Ovary (tissue), 7 donors: ENCODE measurements at regions not wholly inside any gene's neighbourhood (a gene's known extent, or its start where the extent isn't known, plus 50 kb on each side); places are given as distances from the start of the nearest gene placed in this dataset.

ENCODE experiments used
- DNase-seq, 5 donors: peaks; one replicate each; pipeline ENCODE4 v3.0.0-alpha.2; 2019 to 2020
- H3K27ac ChIP-seq, 2 donors: fragments of 200-600 bp; one replicate each; pipeline versions ENCODE4 v1.5.1 to v1.8.0; 2019 to 2022
- H3K27me3 ChIP-seq: fragments of 200-600 bp; one replicate; pipeline ENCODE4 v1.8.0; 2022
- H3K36me3 ChIP-seq: fragments of 200-600 bp; sonication (generic); one replicate; pipeline ENCODE4 v1.5.1; 2019
- H3K4me1 ChIP-seq: one replicate; pipeline ENCODE4 v1.8.1; 2013; ENCODE audit warnings: mild to moderate bottlenecking, moderate library complexity; ENCODE audit not compliant: insufficient read depth
- H3K4me3 ChIP-seq: fragments of 200-600 bp; sonication (generic); one replicate; pipeline ENCODE4 v1.5.1; 2017
- H3K9me3 ChIP-seq, 2 donors: fragments of 200-600 bp in 1 of 2; sonication (generic) in 1 of 2; one replicate each; pipeline versions ENCODE4 v1.5.1 to v1.8.1; 2013 to 2019; ENCODE audit warnings: mild to moderate bottlenecking in 1 of 2, moderate library complexity in 1 of 2
- CTCF ChIP-seq, 3 donors: fragments of 450-650 bp in 2 of 3; fragments of 200-600 bp in 1 of 3; IDR thresholded peaks; one replicate each; pipeline versions ENCODE4 v1.5.1 to v1.8.0; 2016 to 2022; ENCODE audit warnings: antibody characterized with exemption in 3 of 3, mild to moderate bottlenecking in 1 of 3
- EP300 ChIP-seq: sonication (generic); formaldehyde crosslinking; IDR thresholded peaks from one replicate; pipeline ENCODE4 v1.6.1; 2017; ENCODE audit warnings: antibody characterized with exemption
- POLR2A ChIP-seq: fragments of 450-650 bp; IDR thresholded peaks from one replicate; pipeline ENCODE4 v1.6.1; 2017; ENCODE audit warnings: antibody characterized with exemption, mild to moderate bottlenecking, moderate library complexity
- WGBS, 3 donors: extraction: QIAGEN DNeasy Blood & Tissue Kit in 1 of 3; methylation state at CpG; one replicate each; pipeline versions ENCODE4 v1.1.5 to v1.1.7; 2013 to 2017; 5-methylcytosine and 5-hydroxymethylcytosine counted together
- intact Hi-C, 4 donors: fragments of 100-400 bp; cut with DNase I; formaldehyde crosslinking; loops; one replicate each; pipeline versions ENCODE4 v1.11.0 to v1.15.1; 2022 to 2023
- donor health status: DM: no; HTN: no; CAD: no; lungs with moderate emphysema.
- donor health status: DM: no; HTN: no; CAD: no.
- donor health status: Bipolar disorder and iron deficiency.
- donor health status: DM: no; HTN: no; CAD: no.
- donor health status: DM: yes; HTN: yes; CAD: no.

- no peaks in the 10 kb centered on the region for H3K27me3 ChIP-seq
- no peaks in the 10 kb centered on the region for H3K9me3 ChIP-seq
- DNase-seq: no peak
- no peaks in the 10 kb centered on the region for H3K4me1 ChIP-seq
- 77 to 82% (median 81%) methylated on average over 15 of the region's 15 CpGs for WGBS, 3 donors
- no peak overlapping the region for H3K27ac ChIP-seq
- no peak overlapping the region for H3K4me3 ChIP-seq
- intact Hi-C loops: no loop called here
- no peaks in the 10 kb centered on the region for H3K36me3 ChIP-seq
- no peak for TF ChIP-seq POLR2A
- TF ChIP-seq CTCF (IDR thresholded peaks at IDR 0.05): no peak
- no peak for TF ChIP-seq EP300
Measured at GRCh38 chr14:94921882-94922585, 152.1 kb upstream of the GSC start.

DNA sequence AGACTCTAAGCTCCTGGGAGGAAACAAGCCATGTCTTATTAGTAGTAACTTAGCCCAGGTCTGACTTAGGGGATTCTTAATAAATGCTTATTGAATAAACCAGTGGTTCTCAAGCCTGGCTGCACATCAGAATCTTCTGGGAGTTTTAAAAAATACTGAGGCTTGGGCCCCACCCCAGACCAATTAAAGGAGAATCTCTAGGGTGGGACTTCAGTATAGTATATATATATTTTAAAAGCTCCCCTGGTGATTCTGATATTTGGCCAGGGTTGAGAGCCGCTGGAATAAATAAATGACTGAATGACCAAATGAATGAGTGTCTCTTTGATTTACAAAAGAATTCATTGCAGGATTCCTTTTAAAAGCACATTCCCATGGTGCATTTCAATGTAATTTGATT is 151.5 kb upstream of the GSC start:
- Histone ChIP-seq H3K4me1 (no peaks in the 10 kb centered on the region), H3K4me3 (no peak overlapping the region), H3K27ac (no peak overlapping the region), H3K36me3 (no peaks in the 10 kb centered on the region), H3K9me3 (no peaks in the 10 kb centered on the region), H3K27me3 (no peaks in the 10 kb centered on the region)
- whole genome bisulfite sequencing, 3 donors: 76 to 90% (median 88%) methylated on average over 1 of the region's 1 CpG
- no peak for DNase-seq
- no peak for TF ChIP-seq CTCF (IDR thresholded peaks at IDR 0.05)
- no peak for TF ChIP-seq EP300
- no peak for TF ChIP-seq POLR2A
- intact Hi-C loops: no loop called here

DNA sequence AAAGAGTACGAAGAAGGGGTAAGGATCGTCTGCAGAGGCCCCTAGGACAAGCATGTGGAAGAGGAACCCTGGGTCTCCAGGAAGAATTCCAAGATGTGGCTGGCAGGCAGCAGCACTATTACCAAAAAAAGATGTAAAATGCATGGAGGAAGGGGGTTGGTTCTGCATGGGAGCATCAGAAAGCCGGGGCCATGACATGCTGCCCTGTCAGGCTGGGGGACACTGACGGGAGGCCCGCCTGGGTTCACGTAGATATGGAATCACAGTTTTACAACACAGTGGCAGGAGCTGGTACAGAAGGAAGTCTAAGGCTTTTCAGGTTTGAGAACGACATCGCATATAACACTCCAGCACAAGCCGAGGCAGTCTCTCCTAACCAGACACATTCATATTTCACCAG is 150.0 kb upstream of the GSC start:
- Histone ChIP-seq H3K9me3 (no peaks in the 10 kb centered on the region), H3K4me1 (no peaks in the 10 kb centered on the region), H3K36me3 (no peaks in the 10 kb centered on the region), H3K27ac (no peak overlapping the region), H3K4me3 (no peak overlapping the region), H3K27me3 (no peaks in the 10 kb centered on the region)
- no peak for DNase-seq
- TF ChIP-seq CTCF (IDR thresholded peaks at IDR 0.05): no peak
- TF ChIP-seq POLR2A: no peak
- TF ChIP-seq EP300: no peak
- 84 to 90% (median 86%) methylated on average over 9 of the region's 9 CpGs for WGBS, 3 donors
- intact Hi-C loops: no loop called here

DNA sequence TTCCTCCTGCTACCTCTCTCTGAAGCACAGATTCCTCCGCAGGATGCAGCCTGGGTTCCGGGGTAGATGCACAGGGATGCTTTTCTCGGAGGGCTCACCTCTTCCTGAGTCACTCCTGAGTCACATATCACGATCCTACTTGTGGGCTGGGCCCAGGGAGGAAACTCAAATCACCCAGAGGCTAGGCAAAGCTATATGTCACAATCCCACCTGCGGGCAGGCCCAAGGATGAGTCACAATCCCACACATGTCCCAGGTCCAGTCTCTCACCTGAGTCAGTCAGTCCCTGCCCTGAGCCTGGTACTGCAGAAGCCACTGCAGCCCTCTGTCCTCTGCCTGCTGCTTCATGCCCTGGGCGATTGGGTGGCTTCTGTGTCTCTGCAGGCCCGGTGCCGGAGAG is 149.0 kb upstream of the GSC start:
- no peak overlapping the region for H3K27ac ChIP-seq
- no peaks in the 10 kb centered on the region for H3K27me3 ChIP-seq
- H3K36me3 ChIP-seq: no peaks in the 10 kb centered on the region
- WGBS, 3 donors: 84 to 90% (median 88%) methylated on average over 8 of the region's 8 CpGs
- no peak overlapping the region for H3K4me3 ChIP-seq
- no peak for TF ChIP-seq EP300
- no peak for TF ChIP-seq POLR2A
- TF ChIP-seq CTCF (IDR thresholded peaks at IDR 0.05): no peak
- no peaks in the 10 kb centered on the region for H3K4me1 ChIP-seq
- intact Hi-C loops: no loop called here
- no peaks in the 10 kb centered on the region for H3K9me3 ChIP-seq
- DNase-seq: no peak
